ENCODE measurements at regions not wholly inside any gene's neighbourhood (a gene's known extent, or its start where the extent isn't known, plus 50 kb on each side); places are given as distances from the start of the nearest gene placed in this dataset.

- FAIRE-seq (no peak), DNase-seq (ENCODE audit: extremely low read depth in 1 of 4, low spot score in 3 of 4) (no peak), ATAC-seq (no peak)
- no peak overlapping the region for H3K27ac ChIP-seq (ENCODE audit: extremely low read depth, low read depth, low read length)
- in situ Hi-C loops (cut with MboI) = no loop called here
- no TSS peak for BruUV-seq (replicated peaks)
- H3K9me1 ChIP-seq (ENCODE audit: control insufficient read depth, insufficient read depth, low read length) = no peaks in the 10 kb centered on the region
- no peak overlapping the region for H3K4me2 ChIP-seq (ENCODE audit: insufficient read depth, low read length)
- intact Hi-C loops (cut with micrococcal nuclease) = no loop called here
- H3K9ac ChIP-seq (ENCODE audit: insufficient read depth in 1 of 2, low read depth in 2 of 2, low read length in 2 of 2) = no peak overlapping the region
- H3K36me3 ChIP-seq (ENCODE audit: control insufficient read depth, insufficient read depth, low read length) = no peaks in the 10 kb centered on the region
- H2AFZ ChIP-seq (ENCODE audit: low read depth, low read length) = no peak overlapping the region
- WGBS (ENCODE audit: insufficient coverage, low coverage, missing lambda C conversion rate) = 3% methylated on average over 3 of the region's 3 CpGs
- no peak overlapping the region for H3K4me3 ChIP-seq
- H3K79me2 ChIP-seq (ENCODE audit: control insufficient read depth, insufficient read depth, low read length) = no peaks in the 10 kb centered on the region
- H3K9me3 ChIP-seq (replicated peaks; ENCODE audit: control insufficient read depth, insufficient read depth, low read depth, low read length) = no peaks in the 10 kb centered on the region
- no peaks in the 10 kb centered on the region for H3K27me3 ChIP-seq (ENCODE audit: control insufficient read depth in 2 of 2, insufficient read depth in 2 of 2, low read length in 2 of 2)
- TF ChIP-seq ZBTB11 (CRISPR knock-in tag; IDR thresholded peaks at IDR 0.05) (peak in 1 of 3 experiments; percentile 61; a peak in 2 of 6 replicates), POLR2H (tag; IDR thresholded peaks at IDR 0.05; ENCODE audit: low read depth) (no peak)
- POLR2A ChIA-PET = no interaction called here
- H3K4me1 ChIP-seq (replicated peaks in 1 of 2; ENCODE audit: control insufficient read depth in 2 of 2, insufficient read depth in 2 of 2, low read length in 2 of 2) = no peaks in the 10 kb centered on the region
- no peaks in the 10 kb centered on the region for H4K20me1 ChIP-seq (replicated peaks; ENCODE audit: control insufficient read depth, insufficient read depth, low read length)
- CTCF ChIA-PET (ENCODE audit: low intra/inter-chr PET ratio) = no interaction called here
These were observed 207.6 kb upstream of the PRICKLE2 start for GRCh38 chr3:64432870-64433269.
